HCT116 (cell line): ENCODE measurements at regions not wholly inside any gene's neighbourhood (a gene's known extent, or its start where the extent isn't known, plus 50 kb on each side); places are given as distances from the start of the nearest gene placed in this dataset.

ENCODE experiments used
- ATAC-seq: fragments of 200-7000 bp; cut with Tn5 transposase; 2 replicates; pipeline ENCODE4 v1.9.1; 2020; ENCODE audit warnings: mild to moderate bottlenecking, moderate library complexity
- BruUV-seq: library from RNA; stranded (reverse); fragments of 400-500 nt; replicated peaks from 2 replicates; lab custom pipeline; 2021; lab: Mats Ljungman, UMichigan
- CTCF ChIA-PET: fragments of 300-600 bp; sonication (Branson Sonifier 250); formaldehyde crosslinking; loops from one replicate; lab custom pipeline; 2021; ENCODE audit warnings: antibody characterized with exemption; lab: Charles Lee
- POLR2A ChIA-PET: fragments of 300-600, 350-600 bp; sonication (Branson Sonifier 250); formaldehyde crosslinking; loops from one replicate; lab custom pipeline; 2021; ENCODE audit warnings: antibody characterized with exemption; lab: Charles Lee
- RAD21 ChIA-PET, 2 experiments: fragments of 300-600 bp; sonication (Branson Sonifier 250); formaldehyde crosslinking; loops; one replicate each; lab custom pipeline; 2023; ENCODE audit warnings: low total read pairs in 2 of 2; ENCODE audit not compliant: uncharacterized antibody in 2 of 2, unreplicated experiment in 2 of 2, low non-redundant PET in 1 of 2; lab: Charles Lee
- DNase-seq: peaks from one replicate; pipeline ENCODE4 v3.0.0-alpha.2; 2010; ENCODE audit warnings: low read depth, low spot score
- H2AFZ ChIP-seq: fragments of 200-600 bp; shearing (Covaris generic), sonication (generic); 2 replicates; pipeline ENCODE4 v1.6.1; 2017; ENCODE audit warnings: low read depth, mixed run types, mixed read lengths, antibody characterized with exemption, low read length; ENCODE audit not compliant: poor library complexity, severe bottlenecking
- H3K27ac ChIP-seq: 2 replicates; pipeline ENCODE4 v1.5.1; 2012; ENCODE audit warnings: low read depth, low read length
- H3K27me3 ChIP-seq: fragments of 200-600 bp; sonication (generic); 2 replicates; pipeline ENCODE4 v1.6.1; 2016; ENCODE audit warnings: mixed run types, low read length, mixed read lengths; ENCODE audit not compliant: insufficient read depth
- H3K36me3 ChIP-seq, 2 experiments: fragments of 200-500 bp in 1 of 2; fragments of 200-600 bp in 1 of 2; sonication (Bioruptor generic) in 1 of 2; sonication (generic) in 1 of 2; 2 replicates each; pipeline versions ENCODE4 v1.5.1 to v1.6.1; 2014 to 2016; ENCODE audit warnings: low read length in 2 of 2, inconsistent platforms in 1 of 2, mixed read lengths in 1 of 2, mixed run types in 1 of 2; ENCODE audit not compliant: insufficient read depth in 2 of 2, control insufficient read depth in 1 of 2
- H3K4me1 ChIP-seq, 2 experiments: fragments of 200-600 bp in 1 of 2; sonication (generic) in 1 of 2; 2 replicates each; pipeline versions ENCODE4 v1.5.1 to v1.6.1; 2012 to 2017; ENCODE audit warnings: low read length in 2 of 2, inconsistent platforms in 1 of 2, mild to moderate bottlenecking in 1 of 2, mixed read lengths in 1 of 2, mixed run types in 1 of 2, moderate library complexity in 1 of 2; ENCODE audit not compliant: insufficient read depth in 2 of 2, control insufficient read depth in 1 of 2
- H3K4me2 ChIP-seq: fragments of 200-600 bp; sonication (generic); 2 replicates; pipeline ENCODE4 v1.6.1; 2017; ENCODE audit warnings: mixed run types, low read length, mixed read lengths
- H3K4me3 ChIP-seq, 2 experiments: fragments of 200-600 bp in 1 of 2; sonication (generic) in 1 of 2; replicated peaks in 1 of 2; 2 replicates each; pipeline ENCODE4 v1.5.1; 2011 to 2016; ENCODE audit warnings: low read length in 2 of 2, control low read depth in 1 of 2, low read depth in 1 of 2, mild to moderate bottlenecking in 1 of 2, mixed read lengths in 1 of 2, mixed run types in 1 of 2
- H3K79me2 ChIP-seq: fragments of 200-600 bp; sonication (generic); 2 replicates; pipeline ENCODE4 v1.6.1; 2017; ENCODE audit warnings: mild to moderate bottlenecking, mixed run types, low read length, moderate library complexity, mixed read lengths; ENCODE audit not compliant: insufficient read depth
- H3K9ac ChIP-seq: fragments of 200-600 bp; sonication (generic); 2 replicates; pipeline ENCODE4 v1.6.1; 2016; ENCODE audit warnings: low read length, mixed read lengths
- H3K9me2 ChIP-seq: fragments of 200-600 bp; sonication (generic), shearing (Covaris generic); 2 replicates; pipeline ENCODE4 v1.6.1; 2017; ENCODE audit warnings: mixed run types, mild to moderate bottlenecking, moderate library complexity; ENCODE audit not compliant: insufficient read depth
- H3K9me3 ChIP-seq, 2 experiments: fragments of 200-500 bp in 1 of 2; fragments of 200-600 bp in 1 of 2; sonication (Bioruptor generic) in 1 of 2; sonication (generic) in 1 of 2; 2 replicates each; pipeline ENCODE4 v1.6.1; 2014 to 2017; ENCODE audit warnings: low read length in 2 of 2, mixed read lengths in 2 of 2, inconsistent platforms in 1 of 2, low read depth in 1 of 2, mild to moderate bottlenecking in 1 of 2, mixed run types in 1 of 2, moderate library complexity in 1 of 2; ENCODE audit not compliant: control insufficient read depth in 1 of 2, insufficient read depth in 1 of 2
- H4K20me1 ChIP-seq: fragments of 200-600 bp; sonication (generic), shearing (Covaris generic); 2 replicates; pipeline ENCODE4 v1.6.1; 2017; ENCODE audit warnings: mixed run types, mild to moderate bottlenecking, moderate library complexity; ENCODE audit not compliant: insufficient read depth
- CBX3 ChIP-seq: IDR thresholded peaks from 2 replicates; pipeline ENCODE4 v1.6.1; 2012; ENCODE audit warnings: low read depth
- CEBPB ChIP-seq: IDR thresholded peaks from 2 replicates; pipeline ENCODE4 v1.6.1; 2012; ENCODE audit warnings: low read depth
- ELF1 ChIP-seq: IDR thresholded peaks from 2 replicates; pipeline ENCODE4 v1.6.1; 2012; ENCODE audit warnings: low read depth, borderline replicate concordance
- EZH2 ChIP-seq: fragments of 200-600 bp; sonication (generic); IDR thresholded peaks from 2 replicates; pipeline ENCODE4 v1.6.1; 2017; ENCODE audit warnings: antibody characterized with exemption, mixed run types
- EZH2phosphoT487 ChIP-seq: fragments of 200-600 bp; IDR thresholded peaks from 2 replicates; pipeline ENCODE4 v1.6.1; 2018; ENCODE audit warnings: antibody characterized with exemption, borderline replicate concordance
- POLR2AphosphoS5 ChIP-seq: IDR thresholded peaks from 2 replicates; pipeline ENCODE4 v1.6.1; 2011; ENCODE audit warnings: mild to moderate bottlenecking, low read depth, low read length, moderate library complexity
- SIN3A ChIP-seq: IDR thresholded peaks from 2 replicates; pipeline ENCODE4 v1.6.1; 2012; ENCODE audit warnings: low read depth
- SRF ChIP-seq: IDR thresholded peaks from 2 replicates; pipeline ENCODE4 v1.6.1; 2012; ENCODE audit warnings: low read depth
- ZBTB33 ChIP-seq: IDR thresholded peaks from 2 replicates; pipeline ENCODE4 v1.6.1; 2011; ENCODE audit warnings: mild to moderate bottlenecking, low read length, moderate library complexity; ENCODE audit not compliant: insufficient replicate concordance; ENCODE audit errors: extremely low read depth
- intact Hi-C: fragments of 100-400 bp; cut with micrococcal nuclease; formaldehyde crosslinking; loops from 2 replicates; pipeline ENCODE4 v1.10.0; 2022
- TF ChIP-seq, protein P1 (sequence below): IDR thresholded peaks from 2 replicates; pipeline ENCODE4 v1.6.1; 2012

- no peak for ATAC-seq
- BruUV-seq: no TSS peak
- RAD21 ChIA-PET: no interaction called here
- H3K9me2 ChIP-seq: no peaks in the 10 kb centered on the region
- TF ChIP-seq ZBTB33 (no peak), ELF1 (no peak), CEBPB (no peak), SIN3A (no peak), EZH2 (no peak), EZH2phosphoT487 (no peak), POLR2AphosphoS5 (no peak), CBX3 (no peak), SRF (no peak)
- TF ChIP-seq, protein P1, sequence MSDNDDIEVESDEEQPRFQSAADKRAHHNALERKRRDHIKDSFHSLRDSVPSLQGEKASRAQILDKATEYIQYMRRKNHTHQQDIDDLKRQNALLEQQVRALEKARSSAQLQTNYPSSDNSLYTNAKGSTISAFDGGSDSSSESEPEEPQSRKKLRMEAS: no peak
- TF ChIP-seq, all 23 proteins: peak for 0
- POLR2A ChIA-PET: no interaction called here
- CTCF ChIA-PET: no interaction called here
- no peaks in the 10 kb centered on the region for H3K36me3 ChIP-seq
- H3K9me3 ChIP-seq: peaks cover 4 to 33% of the 10 kb centered on the region in 2 experiments; a peak in 2 of 4 replicates
- H3K27ac ChIP-seq: no peak overlapping the region
- no peaks in the 10 kb centered on the region for H3K79me2 ChIP-seq
- no peak for DNase-seq
- no peak overlapping the region for H3K4me3 ChIP-seq
- H3K4me2 ChIP-seq: no peak overlapping the region
- no peaks in the 10 kb centered on the region for H3K4me1 ChIP-seq
- H2AFZ ChIP-seq: no peak overlapping the region
- no peak overlapping the region for H3K9ac ChIP-seq
- intact Hi-C loops: no loop called here
- H3K27me3 ChIP-seq: no peaks in the 10 kb centered on the region
- no peaks in the 10 kb centered on the region for H4K20me1 ChIP-seq
Observed at GRCh38 chr3:74535281-74535680, 79.2 kb downstream of the CNTN3 start.
